Glutamatergic neuron (in vitro differentiated cells): ENCODE measurements at regions not wholly inside any gene's neighbourhood (a gene's known extent, or its start where the extent isn't known, plus 50 kb on each side); places are given as distances from the start of the nearest gene placed in this dataset.
"Not testable (repeated sequence)": the region's sequence is repeated elsewhere in the genome, so short reads cannot be mapped to it uniquely, and the experiment has no call there.

Experiments
- DNase-seq: peaks from one replicate; pipeline ENCODE4 v3.0.0; 2022
- H3K27ac Mint-ChIP-seq: one replicate; pipeline ENCODE4 v1.8.0; 2020; ENCODE audit warnings: mild to moderate bottlenecking, mixed read lengths, inconsistent platforms; ENCODE audit not compliant: unreplicated experiment
- H3K27me3 Mint-ChIP-seq: one replicate; pipeline ENCODE4 v1.8.0; 2020; ENCODE audit warnings: mild to moderate bottlenecking, moderate library complexity, mixed read lengths, inconsistent platforms; ENCODE audit not compliant: unreplicated experiment
- H3K36me3 Mint-ChIP-seq: one replicate; pipeline ENCODE4 v1.8.0; 2020; ENCODE audit warnings: mild to moderate bottlenecking, mixed read lengths, inconsistent platforms; ENCODE audit not compliant: unreplicated experiment
- H3K4me1 Mint-ChIP-seq: one replicate; pipeline ENCODE4 v1.8.0; 2020; ENCODE audit warnings: mild to moderate bottlenecking, low read depth, mixed read lengths, inconsistent platforms; ENCODE audit not compliant: unreplicated experiment
- H3K4me3 Mint-ChIP-seq: one replicate; pipeline ENCODE4 v1.8.0; 2020; ENCODE audit warnings: mild to moderate bottlenecking, mixed read lengths, inconsistent platforms; ENCODE audit not compliant: unreplicated experiment
- H3K9me3 Mint-ChIP-seq: one replicate; pipeline ENCODE4 v1.8.0; 2020; ENCODE audit warnings: mild to moderate bottlenecking, moderate library complexity, mixed read lengths, inconsistent platforms; ENCODE audit not compliant: unreplicated experiment
- CTCF ChIP-seq: fragments of 200-600 bp; sonication (generic); IDR thresholded peaks from one replicate; pipeline ENCODE4 v1.5.0; 2021; ENCODE audit not compliant: partially characterized antibody, unreplicated experiment

DNA sequence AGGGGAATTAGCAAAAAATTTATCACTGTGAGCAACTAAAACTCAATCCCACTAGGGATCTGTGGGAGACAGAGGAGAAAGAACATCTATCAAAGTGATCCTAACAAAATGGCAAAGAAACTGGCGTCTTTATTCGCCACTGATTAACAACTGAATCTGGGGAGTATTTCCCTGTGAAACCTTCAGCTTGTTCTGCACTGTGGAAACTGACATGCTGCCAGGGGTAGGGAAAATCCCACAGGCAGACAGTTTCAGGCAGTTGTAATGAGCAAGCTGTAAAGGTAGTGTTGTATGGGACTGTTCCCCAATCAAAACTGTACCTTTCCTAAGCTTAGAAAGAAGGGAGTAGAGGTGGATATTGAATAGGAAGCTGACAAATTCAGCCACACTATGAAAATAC is 611.7 kb downstream of the VGLL3 start:
- no peaks in the 10 kb centered on the region for H3K9me3 Mint-ChIP-seq
- no peaks in the 10 kb centered on the region for H3K4me1 Mint-ChIP-seq
- H3K36me3 Mint-ChIP-seq, result no peaks in the 10 kb centered on the region
- TF ChIP-seq CTCF, result no peak
- no peak overlapping the region for H3K4me3 Mint-ChIP-seq
- H3K27me3 Mint-ChIP-seq, result peaks cover 2% of the 10 kb centered on the region
- H3K27ac Mint-ChIP-seq, result no peak overlapping the region
- no peak for DNase-seq

DNA sequence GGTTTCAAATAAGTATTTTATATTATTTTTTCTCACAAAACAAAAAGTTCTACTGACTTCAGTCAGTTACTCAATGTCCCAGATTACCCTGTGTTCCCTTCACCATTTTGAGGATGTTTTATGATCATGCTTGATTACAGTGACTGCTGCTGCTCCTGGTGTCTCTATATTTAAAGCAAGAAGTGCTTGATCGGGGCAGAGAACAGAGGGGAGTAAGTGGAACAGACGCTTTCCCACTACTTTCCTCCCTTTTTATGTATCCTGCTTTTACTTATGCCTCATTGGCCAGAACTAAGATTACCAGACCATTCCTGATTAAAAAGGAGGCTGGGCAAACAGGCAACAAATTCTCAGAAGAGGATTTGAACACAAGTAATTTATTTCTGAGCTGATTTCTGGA is 612.1 kb downstream of the VGLL3 start:
- no peak for TF ChIP-seq CTCF
- DNase-seq, result no peak
- H3K27ac Mint-ChIP-seq, result no peak overlapping the region
- no peaks in the 10 kb centered on the region for H3K9me3 Mint-ChIP-seq
- H3K4me3 Mint-ChIP-seq, result no peak overlapping the region
- no peaks in the 10 kb centered on the region for H3K36me3 Mint-ChIP-seq
- peaks cover 2% of the 10 kb centered on the region for H3K27me3 Mint-ChIP-seq
- H3K4me1 Mint-ChIP-seq, result no peaks in the 10 kb centered on the region

DNA sequence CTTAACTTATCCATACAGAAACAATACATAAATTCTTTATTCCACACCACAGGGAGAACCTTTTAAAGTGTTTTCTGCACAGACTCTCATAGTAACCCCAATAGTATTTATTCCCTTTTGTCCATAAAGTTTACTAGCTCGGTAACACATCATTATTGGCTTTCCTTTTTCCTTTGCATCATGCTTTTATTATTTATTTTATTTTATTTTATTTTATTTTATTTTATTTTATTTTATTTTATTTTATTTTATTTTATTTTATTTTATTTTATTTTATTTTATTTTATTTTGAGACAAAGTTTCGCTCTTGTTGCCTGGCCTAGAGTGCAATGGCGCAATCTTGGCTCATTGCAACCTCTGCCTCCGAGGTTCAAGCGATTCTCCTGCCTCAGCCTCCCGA is 655.4 kb downstream of the VGLL3 start:
- H3K4me1 Mint-ChIP-seq, result peaks cover 16% of the 10 kb centered on the region
- H3K27me3 Mint-ChIP-seq, H3K4me3 Mint-ChIP-seq, DNase-seq, H3K9me3 Mint-ChIP-seq, H3K36me3 Mint-ChIP-seq, H3K27ac Mint-ChIP-seq: not testable (repeated sequence)

- no peak overlapping the region for H3K4me3 Mint-ChIP-seq
- peaks cover 5% of the 10 kb centered on the region for H3K4me1 Mint-ChIP-seq
- no peak overlapping the region for H3K27ac Mint-ChIP-seq
- no peak for TF ChIP-seq CTCF
- DNase-seq, result no peak
- no peaks in the 10 kb centered on the region for H3K36me3 Mint-ChIP-seq
- H3K9me3 Mint-ChIP-seq, result no peaks in the 10 kb centered on the region
- H3K27me3 Mint-ChIP-seq, result no peaks in the 10 kb centered on the region
Measured at GRCh38 chr3:86333636-86334035, 657.3 kb downstream of the VGLL3 start.

- no peak overlapping the region for H3K4me3 Mint-ChIP-seq
- no peaks in the 10 kb centered on the region for H3K27me3 Mint-ChIP-seq
- no peaks in the 10 kb centered on the region for H3K9me3 Mint-ChIP-seq
- no peak for DNase-seq
- no peaks in the 10 kb centered on the region for H3K4me1 Mint-ChIP-seq
- H3K36me3 Mint-ChIP-seq, result no peaks in the 10 kb centered on the region
- H3K27ac Mint-ChIP-seq, result no peak overlapping the region
- TF ChIP-seq CTCF, result no peak
Measured at GRCh38 chr3:86303935-86304334, 687.0 kb downstream of the VGLL3 start.
